ENCODE measurements at regions not wholly inside any gene's neighbourhood (a gene's known extent, or its start where the extent isn't known, plus 50 kb on each side); places are given as distances from the start of the nearest gene placed in this dataset.
"Not testable (repeated sequence)": the region's sequence is repeated elsewhere in the genome, so short reads cannot be mapped to it uniquely, and the experiment has no call there.

DNA sequence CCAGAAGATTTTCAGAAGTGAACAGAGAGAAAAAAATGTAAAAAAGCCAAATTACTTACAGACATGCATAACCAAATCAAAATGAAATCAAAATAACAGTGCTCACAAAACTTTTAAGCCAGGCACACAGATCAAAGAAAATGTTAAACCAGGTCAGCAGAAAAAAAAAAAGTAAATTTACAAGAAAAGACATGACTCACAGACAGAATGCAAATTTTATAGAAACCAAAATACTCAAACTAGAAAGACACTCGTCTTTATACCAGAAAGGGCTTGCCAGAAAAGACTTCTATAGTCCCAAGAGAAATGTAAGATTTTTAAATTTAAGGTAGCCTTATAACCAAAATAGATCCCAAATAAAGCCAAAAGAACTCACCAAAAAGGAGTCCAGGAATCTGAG is 86.5 kb upstream of the COG2 start:
- no peak for DNase-seq

GRCh38 chr1:230552880-230553279 is 89.4 kb upstream of the COG2 start:
- no peak for DNase-seq

GRCh38 chr1:230550945-230551344 is 91.3 kb upstream of the COG2 start:
- DNase-seq, result not testable (repeated sequence)

DNA sequence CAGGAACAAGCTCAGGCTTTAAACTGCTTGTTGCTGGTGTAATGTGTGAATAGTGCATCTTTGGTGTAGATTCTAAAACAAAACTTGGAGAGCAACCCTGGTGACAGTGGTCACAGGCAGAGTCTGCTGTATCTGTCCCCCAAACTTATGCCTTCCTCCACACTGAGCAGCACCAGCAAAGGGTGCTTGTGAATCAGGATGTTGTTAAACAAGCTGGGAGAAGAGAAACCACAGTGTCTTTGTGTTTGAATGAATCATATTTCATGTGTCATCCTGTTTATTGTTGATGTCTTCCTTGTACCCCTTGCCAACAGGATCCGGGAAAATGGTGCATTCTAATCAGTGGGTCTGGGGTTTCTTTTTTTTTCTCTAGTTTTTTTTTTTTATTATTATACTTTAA is 91.9 kb upstream of the COG2 start:
- no peak for DNase-seq

- peak; percentile 78 for DNase-seq
These were observed 92.7 kb upstream of the COG2 start for GRCh38 chr1:230549625-230550024.

DNA sequence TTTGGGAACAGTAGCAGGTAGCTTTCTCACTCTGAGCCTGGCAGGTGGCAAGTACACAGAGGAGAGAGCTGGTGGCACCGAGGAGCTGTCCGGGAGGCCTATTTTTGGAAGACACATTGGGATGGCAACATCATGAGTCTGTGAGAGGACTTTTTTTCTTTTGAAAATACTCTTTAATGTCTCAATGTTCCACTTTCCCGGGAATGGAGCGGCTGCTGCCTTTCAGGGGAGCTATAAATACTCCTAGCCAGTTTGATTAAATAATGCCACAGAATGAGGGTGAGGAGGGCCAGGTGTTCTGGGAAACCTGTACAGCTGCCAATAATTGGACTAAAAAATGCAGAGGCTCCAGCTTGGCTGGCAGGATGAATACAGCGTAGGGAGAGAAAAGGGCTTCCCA is 93.3 kb upstream of the COG2 start:
- DNase-seq, result peak; percentile 93

DNA sequence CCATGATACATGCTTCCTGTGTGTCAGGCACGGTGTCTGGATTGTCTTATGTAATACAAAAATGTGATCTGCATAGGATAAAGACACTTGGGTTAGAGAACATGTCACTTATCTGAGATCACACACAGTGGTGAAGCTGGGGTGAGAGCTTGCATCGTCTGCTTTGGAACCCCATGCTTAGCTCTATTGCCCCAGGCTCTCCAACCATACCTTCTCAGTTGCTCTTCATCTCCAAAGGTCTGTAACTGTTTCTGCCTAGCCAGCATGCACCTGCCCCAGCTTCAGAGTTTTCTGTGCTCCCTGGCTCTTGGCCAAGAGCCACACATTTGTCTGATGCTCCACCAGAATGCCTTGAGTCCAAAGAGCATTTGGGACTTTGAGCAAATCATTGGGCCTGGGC is 93.9 kb upstream of the COG2 start:
- DNase-seq, result peak; percentile 57

GRCh38 chr1:230545181-230545580 is 97.1 kb upstream of the COG2 start:
- no peak for DNase-seq

GRCh38 chr1:230544758-230545157 is 97.5 kb upstream of the COG2 start:
- no peak for DNase-seq

- DNase-seq, result no peak
These were observed 99.2 kb upstream of the COG2 start for GRCh38 chr1:230543085-230543484.

DNA sequence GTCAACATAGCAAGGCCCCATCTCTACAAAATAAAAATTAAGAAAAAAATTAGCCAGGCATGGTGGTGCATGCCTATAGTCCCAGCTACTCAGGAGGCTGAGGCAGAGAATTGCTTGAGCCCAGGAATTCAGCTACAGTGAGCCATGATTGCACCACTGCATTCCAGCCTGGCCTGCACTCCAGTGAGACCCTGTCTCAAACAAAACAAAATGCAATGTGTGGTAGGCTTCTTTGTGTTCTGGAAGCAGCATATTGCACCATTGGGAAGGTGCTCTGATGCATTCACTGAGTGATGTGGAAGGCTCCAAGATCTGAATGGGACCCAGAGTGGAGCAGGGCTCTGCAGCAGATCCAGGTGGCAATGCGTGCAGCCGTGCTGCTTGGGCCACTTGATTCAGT is 99.6 kb upstream of the COG2 start:
- no peak for DNase-seq

DNA sequence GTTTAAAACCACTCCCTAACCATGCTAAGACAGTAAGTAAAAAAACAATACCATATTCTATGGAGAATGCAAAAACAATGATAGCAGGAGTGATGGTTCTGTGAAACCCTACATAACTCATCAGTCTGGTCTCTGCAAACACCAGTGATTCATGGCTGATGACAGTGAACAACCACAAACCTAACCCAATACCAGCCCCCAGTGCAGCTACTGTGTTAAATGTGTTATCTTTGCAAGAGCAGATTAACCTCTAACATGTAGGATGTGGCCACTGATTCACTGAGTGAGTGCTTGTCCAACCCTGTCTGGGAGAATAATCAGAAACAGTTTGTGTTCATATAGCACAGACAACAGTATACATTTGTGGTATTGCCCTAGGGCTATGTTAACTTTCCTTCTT is 100.2 kb upstream of the COG2 start:
- no peak for DNase-seq

DNA sequence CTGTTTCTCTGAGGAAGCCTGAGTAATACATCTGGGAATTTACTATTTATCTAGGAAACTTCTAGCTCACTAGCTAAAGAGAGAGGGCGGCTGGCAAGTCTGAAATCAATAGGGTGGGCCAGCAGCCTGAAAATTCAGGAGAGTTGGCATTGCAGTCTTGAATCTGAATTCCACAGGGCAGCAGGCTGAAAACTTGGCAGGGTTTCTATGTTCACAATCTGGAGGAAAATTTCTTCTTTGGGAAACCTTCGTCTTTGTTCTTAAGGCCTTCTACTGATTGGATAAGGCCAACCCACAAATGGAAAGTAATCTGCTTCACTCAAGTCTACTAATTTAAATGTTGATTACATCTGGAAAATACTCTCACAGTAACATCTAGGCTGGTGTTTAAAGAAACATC is 101.0 kb upstream of the COG2 start:
- no peak for DNase-seq

- DNase-seq, result no peak
These were observed 101.7 kb upstream of the COG2 start for GRCh38 chr1:230540421-230541155.

DNA sequence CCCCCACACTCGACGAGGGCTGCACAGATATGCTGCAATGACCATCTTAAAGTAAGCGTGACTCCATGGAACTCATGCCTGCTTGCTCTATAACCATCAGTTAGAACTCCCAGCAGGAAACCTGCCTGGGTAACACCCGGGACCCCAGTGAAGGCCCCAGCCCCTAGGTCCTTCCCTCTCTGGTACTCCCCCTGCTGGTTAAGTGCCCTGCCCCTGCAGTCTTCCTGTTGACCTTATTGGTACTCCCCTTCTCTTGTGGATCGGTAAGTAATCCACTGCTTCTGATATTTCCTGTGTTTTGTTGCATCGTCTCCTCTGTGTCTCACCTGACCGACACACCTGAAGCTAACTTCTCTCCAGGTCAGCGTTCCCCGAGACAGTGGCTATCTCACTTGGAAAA is 104.8 kb upstream of the COG2 start:
- no peak for DNase-seq

GRCh38 chr1:230536641-230537155 is 105.6 kb upstream of the COG2 start:
- no peak for DNase-seq

- no peak for DNase-seq
These were observed 108.1 kb upstream of the COG2 start for GRCh38 chr1:230534224-230534623.

GRCh38 chr1:230531103-230531502 is 105.0 kb upstream of the PGBD5 start:
- DNase-seq, result no peak

DNA sequence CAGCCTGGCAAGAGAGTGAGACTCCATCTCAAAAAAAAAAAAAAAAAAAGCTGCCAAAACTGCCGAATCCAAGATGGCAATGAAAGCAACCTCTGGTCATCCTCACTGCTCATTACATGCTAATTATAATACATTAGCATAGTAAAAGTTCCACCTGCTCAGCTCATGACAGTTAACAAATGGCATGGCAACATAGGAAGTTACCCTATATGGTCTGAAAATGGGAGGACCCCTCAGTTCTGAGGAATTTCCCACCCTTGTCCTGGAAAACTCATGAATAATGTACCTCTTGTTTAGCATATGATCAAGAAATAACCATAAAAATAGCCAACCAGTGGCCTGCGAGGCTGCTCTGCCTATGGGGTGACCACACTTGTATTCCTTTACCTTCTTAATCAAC is 93.1 kb upstream of the PGBD5 start:
- no peak for DNase-seq

GRCh38 chr1:230518511-230518910 is 92.4 kb upstream of the PGBD5 start:
- no peak for DNase-seq

DNA sequence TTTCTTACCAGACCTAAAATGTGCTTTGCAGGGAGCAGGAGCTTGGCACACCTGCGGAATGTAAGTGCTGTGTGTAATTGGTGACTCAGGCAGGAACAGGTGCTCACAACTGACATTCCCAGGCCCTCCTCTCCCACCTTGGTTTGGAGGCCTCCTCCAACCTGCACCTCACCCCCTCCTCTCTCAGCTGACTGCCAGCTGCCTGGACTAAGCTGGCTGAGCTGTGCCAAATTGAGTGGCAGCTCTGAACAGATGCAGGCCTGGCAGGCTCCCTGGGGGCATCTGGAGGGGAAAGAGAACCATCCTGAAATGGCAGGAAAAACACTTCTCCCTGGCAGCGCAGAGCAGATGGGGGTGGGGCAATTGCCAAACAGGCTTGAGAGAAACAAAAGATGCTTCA is 91.7 kb upstream of the PGBD5 start:
- peak; percentile 85 for DNase-seq

GRCh38 chr1:230517326-230517725 is 91.2 kb upstream of the PGBD5 start:
- no peak for DNase-seq

DNA sequence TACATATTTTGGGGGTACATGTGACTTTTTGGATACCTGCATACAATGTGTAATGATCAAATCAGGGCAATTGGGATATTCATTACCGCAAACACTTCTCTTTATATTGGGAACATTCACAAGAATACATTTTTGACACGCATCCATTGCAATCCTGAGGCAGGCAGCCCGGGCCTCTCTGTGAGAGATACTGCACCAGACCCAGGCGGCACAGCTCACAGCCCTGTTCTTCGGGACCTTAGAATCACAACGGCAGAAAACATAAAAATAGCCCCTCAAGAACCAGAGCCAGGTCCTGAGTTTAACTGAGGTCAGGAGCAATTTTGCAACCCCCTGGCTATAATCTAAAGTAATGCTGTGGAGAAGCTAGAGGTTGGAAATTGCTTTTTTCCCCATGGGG is 90.8 kb upstream of the PGBD5 start:
- no peak for DNase-seq

- DNase-seq, result no peak
These were observed 89.5 kb upstream of the PGBD5 start for GRCh38 chr1:230515451-230516145.

- no peak for DNase-seq
These were observed 84.4 kb upstream of the PGBD5 start for GRCh38 chr1:230510496-230510895.

Data from NCI-H1105 treated with DMSO at 0.1 percent for 48 hours (cell line).